Keratinocyte (primary cell): ENCODE measurements at regions not wholly inside any gene's neighbourhood (a gene's known extent, or its start where the extent isn't known, plus 50 kb on each side); places are given as distances from the start of the nearest gene placed in this dataset.

Experiments
- DNase-seq: peaks from one replicate; pipeline ENCODE4 v3.0.0-alpha.2; 2011; ENCODE audit warnings: low read depth, missing footprints, low spot score
- FAIRE-seq: peaks from 2 replicates; lab custom pipeline; 2011; peaks lifted over from hg19 to GRCh38; lab: Jason Lieb, UNC
- H2AFZ ChIP-seq: 2 replicates; pipeline ENCODE4 v1.6.0; 2012; ENCODE audit warnings: low read length, control low read depth, inconsistent platforms; ENCODE audit not compliant: control insufficient read depth
- H3K27ac ChIP-seq: 2 replicates; pipeline ENCODE4 v1.5.1; 2011; ENCODE audit warnings: low read length; ENCODE audit not compliant: control insufficient read depth, insufficient read depth
- H3K27me3 ChIP-seq: 3 replicates; pipeline ENCODE4 v1.6.0; 2011; ENCODE audit warnings: low read length; ENCODE audit not compliant: control insufficient read depth, insufficient read depth; ENCODE audit errors: extremely low read depth
- H3K36me3 ChIP-seq, 2 experiments: 2 replicates in 1 of 2; 3 replicates in 1 of 2; pipeline ENCODE4 v1.5.1; 2011; ENCODE audit warnings: low read length in 2 of 2, mild to moderate bottlenecking in 1 of 2; ENCODE audit not compliant: control insufficient read depth in 2 of 2, insufficient read depth in 2 of 2; ENCODE audit errors: extremely low read depth in 1 of 2
- H3K4me1 ChIP-seq: 3 replicates; pipeline ENCODE4 v1.5.1; 2011; ENCODE audit warnings: low read length; ENCODE audit not compliant: control insufficient read depth, insufficient read depth; ENCODE audit errors: extremely low read depth
- H3K4me2 ChIP-seq: 3 replicates; pipeline ENCODE4 v1.6.0; 2011; ENCODE audit warnings: low read depth, low read length; ENCODE audit not compliant: control insufficient read depth, insufficient read depth; ENCODE audit errors: extremely low read depth
- H3K4me3 ChIP-seq, 3 experiments: fragments of 200-600 bp in 1 of 3; sonication (generic) in 1 of 3; 2 replicates in 2 of 3; 3 replicates in 1 of 3; pipeline ENCODE4 v1.5.1; 2011 to 2016; ENCODE audit warnings: low read length in 3 of 3, mild to moderate bottlenecking in 3 of 3, control low read depth in 2 of 3, inconsistent platforms in 1 of 3, low read depth in 1 of 3, mixed read lengths in 1 of 3, mixed run types in 1 of 3, moderate library complexity in 1 of 3; ENCODE audit not compliant: control insufficient read depth in 2 of 3, insufficient read depth in 2 of 3; ENCODE audit errors: extremely low read depth in 1 of 3
- H3K79me2 ChIP-seq: 2 replicates; pipeline ENCODE4 v1.6.0; 2012; ENCODE audit warnings: low read length; ENCODE audit not compliant: control insufficient read depth, insufficient read depth
- H3K9ac ChIP-seq: 3 replicates; pipeline ENCODE4 v1.6.0; 2011; ENCODE audit warnings: low read length; ENCODE audit not compliant: control insufficient read depth, insufficient read depth; ENCODE audit errors: extremely low read depth
- H3K9me1 ChIP-seq: 3 replicates; pipeline ENCODE4 v1.6.0; 2011; ENCODE audit warnings: low read length; ENCODE audit not compliant: control insufficient read depth, insufficient read depth; ENCODE audit errors: extremely low read depth
- H3K9me3 ChIP-seq: 2 replicates; pipeline ENCODE4 v1.5.1; 2012; ENCODE audit warnings: low read depth, low read length; ENCODE audit not compliant: control insufficient read depth
- H4K20me1 ChIP-seq: 3 replicates; pipeline ENCODE4 v1.6.0; 2011; ENCODE audit warnings: low read length; ENCODE audit not compliant: control insufficient read depth, insufficient read depth; ENCODE audit errors: extremely low read depth
- EZH2 ChIP-seq: IDR thresholded peaks from one replicate; pipeline ENCODE4 v1.6.1; 2012; ENCODE audit warnings: inconsistent platforms, mild to moderate bottlenecking, low read length, moderate library complexity
- dilution Hi-C: fragments of 300-500 bp; cut with MboI; formaldehyde crosslinking; loops from one replicate; pipeline ENCODE4 v1.7.0; 2020; ENCODE audit warnings: low sequenced_read_pairs; ENCODE audit not compliant: extremely low pct_ligation_motif_present
- TF ChIP-seq, protein P1 (sequence below), 3 experiments: IDR thresholded peaks in 1 of 3; conservative IDR thresholded peaks in 1 of 3; optimal IDR thresholded peaks in 1 of 3; 2 replicates in 2 of 3; 3 replicates in 1 of 3; pipeline versions ENCODE3 to v1.5.1; 2011; ENCODE audit warnings: low read length in 3 of 3, mild to moderate bottlenecking in 3 of 3, moderate library complexity in 2 of 3, control low read depth in 1 of 3, inconsistent platforms in 1 of 3; ENCODE audit not compliant: insufficient read depth in 2 of 3; ENCODE audit errors: extremely low read depth in 1 of 3

DNA sequence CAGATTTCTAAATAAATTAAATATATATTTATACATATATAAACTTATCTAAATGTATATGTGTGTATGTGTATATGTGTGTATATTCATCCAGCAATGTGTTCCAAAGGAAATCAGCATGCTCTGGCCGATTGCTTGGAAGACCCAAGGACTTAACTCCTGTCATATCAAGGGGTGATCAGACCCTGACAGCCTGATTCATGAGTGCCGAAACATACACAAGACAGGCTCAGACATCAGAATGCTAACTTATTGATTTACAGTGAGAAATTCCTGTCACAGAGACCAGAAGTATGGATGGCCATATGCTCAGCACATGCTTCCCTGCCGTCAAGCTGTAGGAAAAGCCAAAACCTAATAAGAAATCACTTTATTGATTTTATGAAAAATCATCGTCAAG is 545.1 kb upstream of the NR5A2 start:
- no peak for FAIRE-seq
- no peaks in the 10 kb centered on the region for H3K4me1 ChIP-seq
- no peak for DNase-seq

GRCh38 chr1:199489594-199489993 is 537.9 kb upstream of the NR5A2 start:
- Histone ChIP-seq H3K9me3 (no peaks in the 10 kb centered on the region), H3K79me2 (no peaks in the 10 kb centered on the region), H4K20me1 (no peaks in the 10 kb centered on the region), H3K36me3 (no peaks in the 10 kb centered on the region), H3K4me2 (no peak overlapping the region), H3K9me1 (no peaks in the 10 kb centered on the region), H3K9ac (no peak overlapping the region), H3K4me1 (peaks cover 9% of the 10 kb centered on the region), H3K27me3 (no peaks in the 10 kb centered on the region), H3K4me3 (no peak overlapping the region), H3K27ac (no peak overlapping the region), H2AFZ (no peak overlapping the region)
- FAIRE-seq (peak; percentile 20), DNase-seq (no peak)
- dilution Hi-C loops = no loop called here
- TF ChIP-seq EZH2 = no peak
- TF ChIP-seq, protein P1, sequence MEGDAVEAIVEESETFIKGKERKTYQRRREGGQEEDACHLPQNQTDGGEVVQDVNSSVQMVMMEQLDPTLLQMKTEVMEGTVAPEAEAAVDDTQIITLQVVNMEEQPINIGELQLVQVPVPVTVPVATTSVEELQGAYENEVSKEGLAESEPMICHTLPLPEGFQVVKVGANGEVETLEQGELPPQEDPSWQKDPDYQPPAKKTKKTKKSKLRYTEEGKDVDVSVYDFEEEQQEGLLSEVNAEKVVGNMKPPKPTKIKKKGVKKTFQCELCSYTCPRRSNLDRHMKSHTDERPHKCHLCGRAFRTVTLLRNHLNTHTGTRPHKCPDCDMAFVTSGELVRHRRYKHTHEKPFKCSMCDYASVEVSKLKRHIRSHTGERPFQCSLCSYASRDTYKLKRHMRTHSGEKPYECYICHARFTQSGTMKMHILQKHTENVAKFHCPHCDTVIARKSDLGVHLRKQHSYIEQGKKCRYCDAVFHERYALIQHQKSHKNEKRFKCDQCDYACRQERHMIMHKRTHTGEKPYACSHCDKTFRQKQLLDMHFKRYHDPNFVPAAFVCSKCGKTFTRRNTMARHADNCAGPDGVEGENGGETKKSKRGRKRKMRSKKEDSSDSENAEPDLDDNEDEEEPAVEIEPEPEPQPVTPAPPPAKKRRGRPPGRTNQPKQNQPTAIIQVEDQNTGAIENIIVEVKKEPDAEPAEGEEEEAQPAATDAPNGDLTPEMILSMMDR (optimal IDR thresholded peaks at IDR 0.05 in 1 of 3, IDR thresholded peaks at IDR 0.05 in 1 of 3, conservative IDR thresholded peaks at IDR 0.05 in 1 of 3; ENCODE audit: extremely low read depth in 1 of 3, insufficient read depth in 2 of 3, low read length in 3 of 3) = no peak

More for the DNA sequence above, 545.1 kb upstream of the NR5A2 start:
- H3K27ac ChIP-seq = no peak overlapping the region
- dilution Hi-C loops = no loop called here
- H3K9ac ChIP-seq = no peak overlapping the region
- H3K36me3 ChIP-seq = no peaks in the 10 kb centered on the region
- no peaks in the 10 kb centered on the region for H4K20me1 ChIP-seq
- H2AFZ ChIP-seq = no peak overlapping the region
- no peaks in the 10 kb centered on the region for H3K9me1 ChIP-seq
- no peak for TF ChIP-seq EZH2
- TF ChIP-seq, protein P1 (optimal IDR thresholded peaks at IDR 0.05 in 1 of 3, IDR thresholded peaks at IDR 0.05 in 1 of 3, conservative IDR thresholded peaks at IDR 0.05 in 1 of 3; ENCODE audit: extremely low read depth in 1 of 3, insufficient read depth in 2 of 3, low read length in 3 of 3) = no peak
- no peaks in the 10 kb centered on the region for H3K9me3 ChIP-seq
- no peak overlapping the region for H3K4me2 ChIP-seq
- no peaks in the 10 kb centered on the region for H3K79me2 ChIP-seq
- H3K4me3 ChIP-seq = no peak overlapping the region
- H3K27me3 ChIP-seq = no peaks in the 10 kb centered on the region
